Cerebellar cortex (tissue), 1 donor: ENCODE measurements at regions not wholly inside any gene's neighbourhood (a gene's known extent, or its start where the extent isn't known, plus 50 kb on each side); places are given as distances from the start of the nearest gene placed in this dataset.

Experiments used
- DNase-seq: peaks from one replicate; pipeline ENCODE4 v3.0.0-alpha.2; 2015; ENCODE audit warnings: low spot score

DNA sequence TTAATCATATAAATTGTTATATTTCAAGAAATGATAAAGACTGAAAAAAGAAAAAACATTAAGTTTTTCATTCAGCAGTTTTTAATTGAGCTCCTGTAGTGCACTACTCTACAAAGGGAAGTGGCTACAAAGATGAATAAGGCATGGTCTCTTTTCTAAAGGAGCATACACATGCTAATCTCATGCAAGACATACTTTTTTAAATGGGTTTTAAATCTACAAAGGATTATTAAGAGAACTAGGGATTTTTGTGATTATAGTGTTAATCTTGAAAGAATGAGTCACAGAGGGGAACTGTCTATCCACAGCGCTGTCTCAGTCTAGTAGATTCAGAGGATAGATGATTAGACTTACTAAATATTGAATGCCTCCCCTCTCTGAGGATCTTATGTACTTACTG lies 1722.2 kb downstream of the RPA4 start:
- DNase-seq = no peak

DNA sequence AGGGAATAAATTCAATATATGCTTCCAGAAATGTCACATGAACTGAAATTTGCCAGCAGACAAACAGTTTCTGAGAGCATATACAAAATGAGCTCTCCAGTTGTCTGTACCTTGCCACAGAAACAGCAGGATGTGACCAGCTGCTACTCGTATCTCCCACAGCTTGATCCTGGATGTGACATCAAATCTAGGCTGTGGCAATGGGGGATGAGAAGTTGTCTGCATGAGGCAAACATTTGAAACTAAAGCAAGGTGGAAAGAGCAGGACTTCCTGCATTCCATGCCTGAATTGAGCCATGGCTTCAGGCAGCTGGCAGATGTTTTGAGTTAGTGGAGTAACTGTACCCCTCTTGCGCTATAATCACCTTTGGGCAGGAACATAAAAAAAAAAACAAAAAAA lies 1724.0 kb downstream of the RPA4 start:
- DNase-seq = no peak

GRCh38 chrX:98627645-98628044 lies 1743.9 kb downstream of the RPA4 start:
- DNase-seq = no peak

GRCh38 chrX:98637451-98637850 lies 1753.7 kb downstream of the RPA4 start:
- no peak for DNase-seq

DNA sequence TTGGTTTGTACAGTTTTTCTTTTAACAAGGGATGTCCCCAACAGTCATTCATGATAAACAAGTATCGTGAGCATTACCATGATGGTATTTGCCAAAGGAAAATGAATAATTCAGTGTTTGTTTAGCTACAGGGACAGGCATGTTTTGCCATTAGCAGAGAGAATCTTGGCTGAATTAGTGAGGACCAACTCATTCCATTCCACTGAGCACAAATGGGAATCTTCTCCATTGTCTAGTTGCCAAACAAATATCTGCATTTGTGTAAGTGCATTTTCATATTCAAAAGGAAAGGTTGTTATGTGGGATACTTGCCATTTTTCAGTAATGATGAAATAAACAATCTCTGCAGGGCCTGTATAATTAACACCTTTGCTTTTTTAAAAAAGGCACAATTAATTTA lies 1762.6 kb downstream of the RPA4 start:
- DNase-seq = no peak

DNA sequence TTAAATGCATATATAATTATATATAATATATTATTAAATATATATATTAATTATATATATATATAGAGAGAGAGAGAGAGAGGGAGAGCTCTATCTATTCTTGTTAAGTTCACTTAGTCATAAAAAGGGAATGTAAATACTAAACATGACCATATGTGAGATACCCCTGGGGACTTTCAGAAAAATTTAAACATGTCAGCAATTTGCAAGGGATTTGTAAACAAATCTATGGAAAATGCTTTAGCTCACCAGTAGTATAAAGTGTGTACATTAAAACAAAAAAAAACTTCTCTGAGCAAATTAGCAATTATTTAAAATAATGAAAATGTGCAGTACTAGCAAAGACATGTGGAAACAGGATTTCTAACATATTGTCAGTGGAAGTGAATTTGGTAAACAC lies 1755.5 kb downstream of the PCDH19 start:
- DNase-seq = no peak
